ENCODE measurements at regions not wholly inside any gene's neighbourhood (a gene's known extent, or its start where the extent isn't known, plus 50 kb on each side); places are given as distances from the start of the nearest gene placed in this dataset.

- no peak for TF ChIP-seq SRF (IDR thresholded peaks at IDR 0.05; ENCODE audit: low read depth, low read length)
- no peak for TF ChIP-seq BACH1 (IDR thresholded peaks at IDR 0.05; ENCODE audit: low read length)
- TF ChIP-seq, protein P1, sequence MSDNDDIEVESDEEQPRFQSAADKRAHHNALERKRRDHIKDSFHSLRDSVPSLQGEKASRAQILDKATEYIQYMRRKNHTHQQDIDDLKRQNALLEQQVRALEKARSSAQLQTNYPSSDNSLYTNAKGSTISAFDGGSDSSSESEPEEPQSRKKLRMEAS (IDR thresholded peaks at IDR 0.05), result no peak
- no peak for TF ChIP-seq SIX5 (IDR thresholded peaks at IDR 0.05; ENCODE audit: low read depth, low read length)
- no peak for TF ChIP-seq ASH2L (IDR thresholded peaks at IDR 0.05; ENCODE audit: low read length)
Measured at GRCh38 chr2:14079576-14079975, 552.9 kb upstream of the LRATD1 start (continued).

Data from H1 (cell line).